ENCODE measurements at regions not wholly inside any gene's neighbourhood (a gene's known extent, or its start where the extent isn't known, plus 50 kb on each side); places are given as distances from the start of the nearest gene placed in this dataset.

DNA sequence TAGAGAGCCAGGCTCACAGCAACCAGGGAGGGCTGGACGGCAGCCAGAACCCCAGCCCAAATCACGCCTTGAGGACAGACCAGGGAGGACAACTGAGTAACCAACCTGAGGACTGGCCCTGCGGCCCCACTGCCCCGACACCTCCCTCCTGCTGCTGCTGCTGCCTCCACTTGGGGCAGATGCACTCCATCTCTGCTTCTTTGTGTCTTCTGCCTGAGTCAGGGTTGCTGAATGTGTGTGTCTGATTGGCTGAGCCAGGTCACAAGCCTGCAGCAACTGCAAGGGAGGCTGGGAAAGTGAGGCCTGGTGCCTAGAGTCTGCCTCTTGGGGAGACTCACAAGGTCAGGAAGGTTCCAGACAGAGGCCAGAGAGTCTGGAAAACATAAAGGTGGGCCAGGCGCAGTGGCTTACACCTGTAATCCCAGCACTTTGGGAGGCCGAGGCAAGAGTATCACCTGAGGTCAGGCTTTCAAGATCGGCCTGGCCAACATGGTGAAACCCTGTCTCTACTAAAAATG lies 83.4 kb downstream of the ZFP36L2 start:
- TF ChIP-seq, protein P1, sequence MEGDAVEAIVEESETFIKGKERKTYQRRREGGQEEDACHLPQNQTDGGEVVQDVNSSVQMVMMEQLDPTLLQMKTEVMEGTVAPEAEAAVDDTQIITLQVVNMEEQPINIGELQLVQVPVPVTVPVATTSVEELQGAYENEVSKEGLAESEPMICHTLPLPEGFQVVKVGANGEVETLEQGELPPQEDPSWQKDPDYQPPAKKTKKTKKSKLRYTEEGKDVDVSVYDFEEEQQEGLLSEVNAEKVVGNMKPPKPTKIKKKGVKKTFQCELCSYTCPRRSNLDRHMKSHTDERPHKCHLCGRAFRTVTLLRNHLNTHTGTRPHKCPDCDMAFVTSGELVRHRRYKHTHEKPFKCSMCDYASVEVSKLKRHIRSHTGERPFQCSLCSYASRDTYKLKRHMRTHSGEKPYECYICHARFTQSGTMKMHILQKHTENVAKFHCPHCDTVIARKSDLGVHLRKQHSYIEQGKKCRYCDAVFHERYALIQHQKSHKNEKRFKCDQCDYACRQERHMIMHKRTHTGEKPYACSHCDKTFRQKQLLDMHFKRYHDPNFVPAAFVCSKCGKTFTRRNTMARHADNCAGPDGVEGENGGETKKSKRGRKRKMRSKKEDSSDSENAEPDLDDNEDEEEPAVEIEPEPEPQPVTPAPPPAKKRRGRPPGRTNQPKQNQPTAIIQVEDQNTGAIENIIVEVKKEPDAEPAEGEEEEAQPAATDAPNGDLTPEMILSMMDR (IDR thresholded peaks at IDR 0.05): no peak
- TF ChIP-seq POLR2AphosphoS5 (IDR thresholded peaks at IDR 0.05): no peak
- no peak for TF ChIP-seq POLR2A (IDR thresholded peaks at IDR 0.05)

All from transverse colon (tissue), 4 donors.